ENCODE measurements at regions not wholly inside any gene's neighbourhood (a gene's known extent, or its start where the extent isn't known, plus 50 kb on each side); places are given as distances from the start of the nearest gene placed in this dataset.

DNA sequence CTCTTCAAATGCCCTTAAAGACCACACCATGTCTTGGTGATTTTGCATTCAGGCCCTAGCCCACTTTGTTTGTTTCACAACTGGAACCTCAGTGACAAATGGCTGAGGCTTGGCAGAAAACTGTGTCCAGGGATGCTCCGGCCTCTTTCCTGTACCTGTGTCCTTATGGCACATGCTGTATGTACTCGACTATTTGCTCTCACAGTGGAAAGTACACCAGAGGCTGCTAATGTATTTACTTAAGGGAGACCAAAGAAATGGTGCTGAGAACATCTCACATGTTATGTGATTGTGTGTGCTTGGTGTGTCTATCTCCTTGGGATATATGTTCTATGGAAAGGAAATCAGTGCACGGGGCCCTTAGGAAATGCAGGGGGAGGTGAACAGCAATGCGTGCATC, 263.3 kb downstream of the GADD45G start:
- Histone ChIP-seq H3K27me3 (replicated peaks; ENCODE audit: control insufficient read depth, insufficient read depth, low read length) (no peaks in the 10 kb centered on the region), H3K36me3 (ENCODE audit: control insufficient read depth, insufficient read depth, low read length) (no peaks in the 10 kb centered on the region), H3K9me3 (no peaks in the 10 kb centered on the region), H3K4me3 (ENCODE audit: low read depth, low read length) (no peak overlapping the region), H3K4me1 (no peaks in the 10 kb centered on the region)
- H3K4me3 Mint-ChIP-seq (ENCODE audit: unreplicated experiment) = no peak overlapping the region
- no peak overlapping the region for H3K27ac Mint-ChIP-seq (ENCODE audit: unreplicated experiment)
- POLR2A ChIA-PET = no interaction called here
- intact Hi-C loops (cut with micrococcal nuclease; ENCODE audit: unreplicated experiment) = no loop called here
- H3K9me3 Mint-ChIP-seq (ENCODE audit: unreplicated experiment) = no peaks in the 10 kb centered on the region
- TF ChIP-seq, protein P1, sequence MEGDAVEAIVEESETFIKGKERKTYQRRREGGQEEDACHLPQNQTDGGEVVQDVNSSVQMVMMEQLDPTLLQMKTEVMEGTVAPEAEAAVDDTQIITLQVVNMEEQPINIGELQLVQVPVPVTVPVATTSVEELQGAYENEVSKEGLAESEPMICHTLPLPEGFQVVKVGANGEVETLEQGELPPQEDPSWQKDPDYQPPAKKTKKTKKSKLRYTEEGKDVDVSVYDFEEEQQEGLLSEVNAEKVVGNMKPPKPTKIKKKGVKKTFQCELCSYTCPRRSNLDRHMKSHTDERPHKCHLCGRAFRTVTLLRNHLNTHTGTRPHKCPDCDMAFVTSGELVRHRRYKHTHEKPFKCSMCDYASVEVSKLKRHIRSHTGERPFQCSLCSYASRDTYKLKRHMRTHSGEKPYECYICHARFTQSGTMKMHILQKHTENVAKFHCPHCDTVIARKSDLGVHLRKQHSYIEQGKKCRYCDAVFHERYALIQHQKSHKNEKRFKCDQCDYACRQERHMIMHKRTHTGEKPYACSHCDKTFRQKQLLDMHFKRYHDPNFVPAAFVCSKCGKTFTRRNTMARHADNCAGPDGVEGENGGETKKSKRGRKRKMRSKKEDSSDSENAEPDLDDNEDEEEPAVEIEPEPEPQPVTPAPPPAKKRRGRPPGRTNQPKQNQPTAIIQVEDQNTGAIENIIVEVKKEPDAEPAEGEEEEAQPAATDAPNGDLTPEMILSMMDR (IDR thresholded peaks at IDR 0.05; ENCODE audit: insufficient read depth in 1 of 2, low read depth in 1 of 2, low read length in 1 of 2, severe bottlenecking in 1 of 2, unreplicated experiment in 1 of 2) = no peak
- CTCF ChIA-PET = no interaction called here
- no peak for DNase-seq
- no peaks in the 10 kb centered on the region for H3K36me3 Mint-ChIP-seq (ENCODE audit: insufficient read depth, unreplicated experiment)
- H3K27me3 Mint-ChIP-seq (ENCODE audit: insufficient read depth, unreplicated experiment) = no peaks in the 10 kb centered on the region
- no peaks in the 10 kb centered on the region for H3K4me1 Mint-ChIP-seq (ENCODE audit: low read depth, unreplicated experiment)
- no TSS peak for BruUV-seq (replicated peaks)

DNA sequence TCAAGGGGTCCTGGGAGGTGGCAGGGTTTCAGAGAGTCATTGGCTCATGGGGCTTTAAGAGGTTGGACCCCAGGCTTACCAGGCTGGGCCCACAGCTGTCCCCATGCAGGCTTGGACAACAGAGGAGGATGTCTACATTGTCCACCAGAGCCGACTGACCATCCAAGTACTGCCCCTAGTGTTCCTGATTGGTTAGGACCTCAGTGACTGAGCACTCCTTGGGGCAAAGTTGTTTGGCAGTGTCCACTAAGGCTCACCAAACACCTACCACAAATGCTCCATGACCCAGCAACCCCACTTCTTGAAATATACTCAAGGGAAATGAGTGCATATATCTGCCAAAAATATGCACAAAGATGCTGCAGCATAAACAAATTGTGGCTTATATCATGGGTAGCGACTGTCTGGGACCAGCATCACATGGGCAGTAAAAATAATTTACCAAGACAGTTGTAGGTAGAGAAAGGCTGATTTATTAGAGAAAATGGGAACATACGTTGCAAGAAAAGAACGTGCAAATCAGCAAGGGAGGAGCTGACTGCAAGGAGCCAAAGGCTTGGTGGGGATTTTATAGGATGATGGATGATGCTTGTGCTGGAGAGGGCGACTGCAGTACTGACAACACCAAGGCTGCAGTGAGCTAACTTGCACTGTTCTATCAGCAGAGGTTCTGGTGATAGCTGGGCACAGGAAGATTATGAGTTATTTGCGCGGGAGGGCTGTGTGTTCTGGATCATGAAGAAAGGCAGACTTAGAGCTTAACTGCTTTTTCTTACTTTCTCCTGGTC, 265.2 kb downstream of the GADD45G start:
- no peaks in the 10 kb centered on the region for H3K9me3 Mint-ChIP-seq (ENCODE audit: unreplicated experiment)
- no peaks in the 10 kb centered on the region for H3K9me3 ChIP-seq
- no peaks in the 10 kb centered on the region for H3K27me3 Mint-ChIP-seq (ENCODE audit: insufficient read depth, unreplicated experiment)
- no peak overlapping the region for H3K4me3 Mint-ChIP-seq (ENCODE audit: unreplicated experiment)
- H3K36me3 ChIP-seq (ENCODE audit: control insufficient read depth, insufficient read depth, low read length) = no peaks in the 10 kb centered on the region
- POLR2A ChIA-PET = no interaction called here
- no peaks in the 10 kb centered on the region for H3K36me3 Mint-ChIP-seq (ENCODE audit: insufficient read depth, unreplicated experiment)
- no peak overlapping the region for H3K4me3 ChIP-seq (ENCODE audit: low read depth, low read length)
- H3K4me1 ChIP-seq = no peaks in the 10 kb centered on the region
- H3K4me1 Mint-ChIP-seq (ENCODE audit: low read depth, unreplicated experiment) = no peaks in the 10 kb centered on the region
- no TSS peak for BruUV-seq (replicated peaks)
- intact Hi-C loops (cut with micrococcal nuclease; ENCODE audit: unreplicated experiment) = no loop called here
- CTCF ChIA-PET = no interaction called here
- DNase-seq = no peak
- TF ChIP-seq, protein P1 (IDR thresholded peaks at IDR 0.05; ENCODE audit: insufficient read depth in 1 of 2, low read depth in 1 of 2, low read length in 1 of 2, severe bottlenecking in 1 of 2, unreplicated experiment in 1 of 2) = no peak
- H3K27ac Mint-ChIP-seq (ENCODE audit: unreplicated experiment) = no peak overlapping the region
- no peaks in the 10 kb centered on the region for H3K27me3 ChIP-seq (replicated peaks; ENCODE audit: control insufficient read depth, insufficient read depth, low read length)

DNA sequence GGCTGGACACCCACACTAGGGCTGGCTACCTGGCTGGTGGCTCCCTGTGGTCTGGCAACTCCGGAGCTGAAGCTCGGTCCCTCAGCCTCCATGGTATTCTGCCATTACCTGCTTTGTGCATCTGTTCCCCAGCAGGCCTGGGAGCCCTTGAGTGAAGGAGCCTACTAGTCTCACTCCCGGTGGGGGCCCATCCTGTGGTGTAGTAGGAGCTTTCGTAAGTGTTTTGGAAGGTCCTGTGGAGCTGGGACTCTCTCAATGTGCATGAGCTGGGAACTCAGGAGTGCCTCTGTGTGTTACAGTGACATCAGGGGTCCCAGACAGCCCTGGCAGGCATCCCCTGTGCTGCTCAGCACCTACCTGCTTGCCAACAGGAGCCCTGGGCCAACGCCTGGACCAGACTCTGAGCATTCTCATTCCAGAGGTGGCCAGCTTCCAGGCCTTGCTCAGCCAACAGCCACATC, 267.1 kb downstream of the GADD45G start:
- no peaks in the 10 kb centered on the region for H3K9me3 ChIP-seq
- H3K4me1 ChIP-seq = no peaks in the 10 kb centered on the region
- no peak for DNase-seq
- TF ChIP-seq, protein P1 (IDR thresholded peaks at IDR 0.05; ENCODE audit: insufficient read depth in 1 of 2, low read depth in 1 of 2, low read length in 1 of 2, severe bottlenecking in 1 of 2, unreplicated experiment in 1 of 2) = no peak
- Mint-ChIP-seq H3K36me3 (ENCODE audit: insufficient read depth, unreplicated experiment) (no peaks in the 10 kb centered on the region), H3K4me1 (ENCODE audit: low read depth, unreplicated experiment) (no peaks in the 10 kb centered on the region), H3K4me3 (ENCODE audit: unreplicated experiment) (no peak overlapping the region), H3K27me3 (ENCODE audit: insufficient read depth, unreplicated experiment) (no peaks in the 10 kb centered on the region), H3K27ac (ENCODE audit: unreplicated experiment) (no peak overlapping the region), H3K9me3 (ENCODE audit: unreplicated experiment) (no peaks in the 10 kb centered on the region)
- intact Hi-C loops (cut with micrococcal nuclease; ENCODE audit: unreplicated experiment) = no loop called here
- CTCF ChIA-PET = no interaction called here
- H3K36me3 ChIP-seq (ENCODE audit: control insufficient read depth, insufficient read depth, low read length) = no peaks in the 10 kb centered on the region
- POLR2A ChIA-PET = no interaction called here
- BruUV-seq (replicated peaks) = no TSS peak
- no peaks in the 10 kb centered on the region for H3K27me3 ChIP-seq (replicated peaks; ENCODE audit: control insufficient read depth, insufficient read depth, low read length)
- no peak overlapping the region for H3K4me3 ChIP-seq (ENCODE audit: low read depth, low read length)

Measured in Caco-2 (cell line).